ENCODE measurements at regions not wholly inside any gene's neighbourhood (a gene's known extent, or its start where the extent isn't known, plus 50 kb on each side); places are given as distances from the start of the nearest gene placed in this dataset.

DNA sequence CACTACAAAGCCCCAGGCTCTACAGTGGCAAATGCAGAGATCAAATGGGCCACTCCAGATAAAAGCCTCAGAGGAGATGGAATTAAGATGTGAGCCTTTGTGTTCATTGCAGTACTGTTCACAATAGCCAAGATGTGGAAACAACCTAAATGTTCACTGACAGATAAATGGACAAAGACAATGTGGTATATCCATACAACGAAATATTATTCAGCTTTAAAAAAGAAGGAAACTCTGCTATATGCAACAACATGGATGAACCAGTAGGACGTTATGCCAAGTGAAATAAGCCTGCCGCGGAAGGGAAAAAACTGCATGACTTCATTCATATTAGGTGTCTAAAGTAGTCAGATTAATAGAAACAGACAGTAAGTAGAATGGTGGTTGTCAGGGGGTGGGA, 170.5 kb upstream of the TBX20 start:
- TF ChIP-seq, protein P1, sequence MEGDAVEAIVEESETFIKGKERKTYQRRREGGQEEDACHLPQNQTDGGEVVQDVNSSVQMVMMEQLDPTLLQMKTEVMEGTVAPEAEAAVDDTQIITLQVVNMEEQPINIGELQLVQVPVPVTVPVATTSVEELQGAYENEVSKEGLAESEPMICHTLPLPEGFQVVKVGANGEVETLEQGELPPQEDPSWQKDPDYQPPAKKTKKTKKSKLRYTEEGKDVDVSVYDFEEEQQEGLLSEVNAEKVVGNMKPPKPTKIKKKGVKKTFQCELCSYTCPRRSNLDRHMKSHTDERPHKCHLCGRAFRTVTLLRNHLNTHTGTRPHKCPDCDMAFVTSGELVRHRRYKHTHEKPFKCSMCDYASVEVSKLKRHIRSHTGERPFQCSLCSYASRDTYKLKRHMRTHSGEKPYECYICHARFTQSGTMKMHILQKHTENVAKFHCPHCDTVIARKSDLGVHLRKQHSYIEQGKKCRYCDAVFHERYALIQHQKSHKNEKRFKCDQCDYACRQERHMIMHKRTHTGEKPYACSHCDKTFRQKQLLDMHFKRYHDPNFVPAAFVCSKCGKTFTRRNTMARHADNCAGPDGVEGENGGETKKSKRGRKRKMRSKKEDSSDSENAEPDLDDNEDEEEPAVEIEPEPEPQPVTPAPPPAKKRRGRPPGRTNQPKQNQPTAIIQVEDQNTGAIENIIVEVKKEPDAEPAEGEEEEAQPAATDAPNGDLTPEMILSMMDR (IDR thresholded peaks at IDR 0.05 in 4 of 5, conservative IDR thresholded peaks at IDR 0.05 in 1 of 5) = no peak
- TF ChIP-seq POLR2A (IDR thresholded peaks at IDR 0.05) = no peak

Measured in gastrocnemius medialis (tissue), 4 donors.